T-helper 9 cell (primary cell): ENCODE measurements at regions not wholly inside any gene's neighbourhood (a gene's known extent, or its start where the extent isn't known, plus 50 kb on each side); places are given as distances from the start of the nearest gene placed in this dataset.

Experiments
- DNase-seq: peaks from one replicate; pipeline ENCODE4 v3.0.0-alpha.2; 2020

GRCh38 chr5:15082096-15082495 lies 210.5 kb upstream of the ANKH start:
- no peak for DNase-seq

DNA sequence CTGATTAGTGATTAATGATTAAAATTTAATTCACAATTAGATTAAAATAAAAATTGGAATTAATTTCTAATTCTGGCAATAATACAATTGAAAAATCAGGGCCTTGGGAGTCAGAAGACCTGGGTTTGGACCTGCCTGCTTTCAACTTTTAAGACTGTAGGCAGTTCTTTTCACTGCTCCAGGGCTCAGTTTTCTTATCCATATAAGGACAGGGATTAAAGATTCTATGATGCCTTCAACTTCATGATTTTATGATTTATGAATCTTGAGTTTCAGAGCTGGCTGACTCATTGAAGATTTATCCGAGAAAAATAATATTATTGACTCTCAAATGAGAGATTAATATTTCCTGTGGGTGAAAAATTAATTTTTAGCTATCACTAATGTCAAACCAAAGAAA lies 208.6 kb upstream of the ANKH start:
- no peak for DNase-seq

DNA sequence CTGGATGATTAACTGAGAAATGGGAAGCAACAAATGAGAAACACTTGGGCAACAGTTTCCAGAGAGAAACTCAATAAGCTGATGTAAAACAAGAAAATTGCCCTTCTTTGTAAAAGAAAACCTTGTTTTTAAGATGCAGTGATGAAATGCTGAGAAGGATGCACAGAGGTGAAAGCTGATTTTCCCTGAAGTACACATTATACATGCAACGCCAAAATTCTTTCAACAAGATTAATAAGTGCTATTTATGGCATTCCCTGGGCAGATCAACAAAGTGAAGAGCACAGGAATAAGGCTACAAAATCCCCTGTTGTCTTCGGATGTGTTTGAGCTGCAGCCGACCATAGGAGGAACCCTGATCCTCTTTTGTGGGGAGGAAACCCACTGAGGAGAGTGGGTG lies 208.0 kb upstream of the ANKH start:
- DNase-seq = no peak

DNA sequence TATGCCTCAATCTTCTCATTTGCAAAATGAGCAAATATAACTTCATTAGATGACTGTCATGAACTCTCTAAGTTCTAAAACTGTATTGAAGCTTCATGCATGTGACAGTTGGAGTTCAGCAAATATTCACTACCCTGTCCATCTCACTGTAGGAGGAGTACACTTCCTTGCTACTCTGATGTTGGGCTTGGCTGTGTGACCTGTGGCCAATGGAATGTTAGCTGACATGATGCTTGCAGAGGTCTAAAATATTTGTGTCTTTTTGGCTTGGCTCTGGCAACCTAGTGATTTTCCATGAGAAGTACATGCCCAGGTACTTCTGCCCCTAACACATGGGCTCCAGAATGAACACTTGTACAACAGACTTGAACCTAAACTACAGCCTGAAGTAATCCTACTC lies 203.1 kb upstream of the ANKH start:
- DNase-seq = no peak

DNA sequence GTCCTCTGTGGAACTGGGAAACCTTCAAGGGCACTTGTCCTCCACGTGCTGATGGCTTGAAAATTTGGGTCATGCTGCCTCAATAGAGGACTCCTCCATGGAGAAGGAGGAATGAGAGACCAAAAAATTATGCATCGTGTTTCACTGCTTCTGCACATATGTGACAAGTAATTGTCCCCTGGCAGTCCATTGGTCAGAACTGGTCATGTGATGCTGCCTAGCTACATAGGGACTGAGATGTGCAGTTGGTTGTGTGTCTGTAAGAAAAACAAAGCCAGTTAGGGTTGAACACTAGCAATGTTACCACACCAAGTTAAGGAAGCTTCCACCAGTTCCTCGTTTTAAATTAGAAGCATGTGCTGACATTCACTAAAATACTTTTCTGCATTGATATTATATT lies 201.9 kb upstream of the ANKH start:
- no peak for DNase-seq

DNA sequence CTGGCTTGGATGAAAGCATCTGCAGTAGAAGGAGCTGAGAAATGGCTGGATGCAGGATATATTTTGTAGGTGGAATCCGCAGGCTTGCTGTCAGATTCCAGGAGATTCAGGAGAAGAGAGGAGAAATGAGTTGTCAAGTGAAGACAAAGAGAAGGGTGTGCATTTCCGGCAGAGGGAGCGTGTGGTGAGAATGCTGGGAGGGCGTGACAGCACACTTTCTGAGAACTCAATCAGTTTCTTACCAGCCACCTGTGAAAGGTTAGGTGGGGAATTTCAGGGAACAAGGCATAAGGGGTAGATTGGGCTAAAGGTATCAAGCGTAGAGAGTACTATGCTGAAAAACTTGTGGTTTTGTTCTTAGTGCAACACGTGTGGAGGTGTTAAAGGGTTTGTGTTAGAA lies 199.3 kb upstream of the ANKH start:
- DNase-seq = no peak

GRCh38 chr5:15069407-15069905 lies 197.9 kb upstream of the ANKH start:
- DNase-seq = no peak

DNA sequence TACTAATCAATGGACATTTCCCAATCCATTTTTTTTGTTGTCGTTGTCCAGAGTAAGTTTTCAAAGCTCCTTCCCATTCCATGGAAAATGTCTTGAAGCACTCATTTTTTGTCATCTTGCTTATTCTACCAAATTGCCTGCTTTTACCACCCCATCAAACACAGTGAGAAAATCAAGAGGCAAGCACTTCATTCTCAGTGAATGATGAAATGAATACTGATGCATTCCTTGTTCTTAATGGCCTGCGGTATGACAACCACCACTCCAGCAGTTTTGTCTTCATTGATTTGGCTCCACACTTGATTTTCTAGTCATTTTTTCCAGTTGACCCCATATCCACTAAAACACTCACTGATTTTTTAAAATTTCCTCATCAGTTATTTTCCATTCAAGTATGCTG lies 193.5 kb upstream of the ANKH start:
- DNase-seq = no peak

DNA sequence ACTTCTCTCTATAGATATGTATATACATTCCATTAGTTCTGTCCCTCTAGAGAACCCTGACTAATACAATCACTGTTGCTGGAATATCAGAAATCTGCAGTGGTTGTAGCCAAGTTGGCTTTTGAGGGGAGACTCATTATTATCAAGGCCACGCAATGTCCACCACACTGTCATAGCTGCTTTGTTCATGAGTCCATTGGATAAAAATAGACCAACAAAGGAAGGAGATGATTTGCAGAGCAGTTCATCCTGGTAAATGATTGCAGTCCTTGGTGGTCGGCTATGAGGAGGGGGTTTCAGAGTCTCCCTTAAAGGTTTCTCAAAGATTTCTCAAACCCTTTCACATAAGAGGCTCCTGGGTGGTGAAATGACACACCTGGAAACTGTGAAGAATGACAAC lies 192.8 kb upstream of the ANKH start:
- no peak for DNase-seq

DNA sequence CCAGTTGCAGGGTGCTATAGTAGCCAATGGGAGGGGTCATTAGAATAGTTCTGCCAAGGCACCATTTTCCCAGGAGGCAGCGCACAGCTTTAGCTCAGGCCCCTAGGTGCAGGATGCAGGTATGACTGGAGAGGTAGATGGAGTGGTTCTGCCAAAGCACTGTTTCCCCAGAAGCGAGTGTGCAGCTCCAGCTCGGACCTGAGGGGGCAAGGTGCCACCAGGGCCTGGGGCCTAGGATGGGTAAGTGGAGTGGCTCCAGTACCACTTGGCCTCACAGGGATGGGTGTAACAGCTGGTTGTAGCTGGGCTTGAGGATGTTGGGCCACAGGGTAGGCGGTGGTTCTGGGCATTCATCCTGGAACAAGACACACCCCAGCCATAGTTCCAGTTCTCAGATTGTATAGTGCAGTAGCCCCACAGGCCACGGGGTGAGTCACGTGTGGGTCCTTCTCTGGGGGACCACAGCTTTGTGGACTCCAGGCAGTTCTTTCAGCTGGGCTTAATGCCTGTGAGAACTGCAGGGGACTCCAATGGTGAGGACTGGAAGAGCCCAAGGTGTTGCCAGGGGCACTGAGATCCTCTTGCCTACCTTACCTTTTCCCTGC lies 185.5 kb upstream of the ANKH start:
- DNase-seq = no peak

- DNase-seq = no peak
These were observed 172.9 kb upstream of the ANKH start for GRCh38 chr5:15044521-15044920.

DNA sequence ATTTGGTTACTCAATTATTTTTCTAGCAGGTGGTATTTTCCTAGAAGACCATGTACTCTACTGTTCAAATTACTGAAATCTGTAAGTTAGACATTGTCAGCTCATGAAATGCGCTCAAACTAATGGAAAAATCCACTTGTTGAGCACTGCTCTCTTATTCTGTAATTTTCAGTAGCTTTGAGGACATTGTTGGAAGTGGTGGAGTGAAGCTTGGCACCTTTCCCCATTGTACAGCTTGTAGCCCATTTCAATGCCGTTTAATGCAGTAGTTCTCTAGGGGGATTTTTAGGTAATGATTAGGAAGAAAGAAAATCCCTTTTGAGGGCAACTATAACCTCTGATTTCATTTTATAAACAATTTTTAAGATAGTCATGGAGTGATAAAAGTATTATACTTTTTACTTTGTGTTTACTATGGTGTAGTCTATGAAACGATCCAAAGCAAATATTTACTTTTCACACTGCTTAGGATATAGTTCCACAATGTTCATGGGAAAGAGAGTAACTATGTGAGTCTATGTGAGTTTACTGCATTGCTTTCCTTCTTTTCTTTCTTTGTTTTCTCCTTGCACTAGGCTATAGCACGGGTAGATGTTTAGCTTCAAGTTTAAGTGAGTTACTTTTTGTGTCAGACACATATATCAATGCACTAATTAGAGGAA lies 165.8 kb upstream of the ANKH start:
- DNase-seq = no peak

- no peak for DNase-seq
These were observed 162.8 kb upstream of the ANKH start for GRCh38 chr5:15034379-15034778.

DNA sequence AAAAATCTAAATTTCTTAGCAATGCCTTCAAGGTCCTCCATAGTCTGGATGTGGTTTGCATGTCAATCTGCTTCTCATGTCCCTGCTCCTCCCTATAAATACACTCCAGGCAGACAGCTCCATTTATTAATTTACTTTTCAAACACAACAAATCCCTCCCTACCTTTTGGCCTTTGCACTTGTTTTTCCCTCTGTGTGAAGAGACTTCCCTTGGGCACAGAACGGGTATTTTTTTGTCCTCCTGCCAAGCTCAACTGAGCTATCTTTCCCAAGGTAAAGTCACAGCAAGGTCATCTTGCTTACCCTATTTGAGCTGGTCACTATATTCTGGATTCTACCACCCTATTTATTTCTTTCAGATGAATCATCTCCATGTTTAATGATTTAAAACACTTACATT lies 159.6 kb upstream of the ANKH start:
- DNase-seq = no peak

- no peak for DNase-seq
These were observed 156.2 kb upstream of the ANKH start for GRCh38 chr5:15027764-15028163.

GRCh38 chr5:15026944-15027343 lies 155.4 kb upstream of the ANKH start:
- no peak for DNase-seq

DNA sequence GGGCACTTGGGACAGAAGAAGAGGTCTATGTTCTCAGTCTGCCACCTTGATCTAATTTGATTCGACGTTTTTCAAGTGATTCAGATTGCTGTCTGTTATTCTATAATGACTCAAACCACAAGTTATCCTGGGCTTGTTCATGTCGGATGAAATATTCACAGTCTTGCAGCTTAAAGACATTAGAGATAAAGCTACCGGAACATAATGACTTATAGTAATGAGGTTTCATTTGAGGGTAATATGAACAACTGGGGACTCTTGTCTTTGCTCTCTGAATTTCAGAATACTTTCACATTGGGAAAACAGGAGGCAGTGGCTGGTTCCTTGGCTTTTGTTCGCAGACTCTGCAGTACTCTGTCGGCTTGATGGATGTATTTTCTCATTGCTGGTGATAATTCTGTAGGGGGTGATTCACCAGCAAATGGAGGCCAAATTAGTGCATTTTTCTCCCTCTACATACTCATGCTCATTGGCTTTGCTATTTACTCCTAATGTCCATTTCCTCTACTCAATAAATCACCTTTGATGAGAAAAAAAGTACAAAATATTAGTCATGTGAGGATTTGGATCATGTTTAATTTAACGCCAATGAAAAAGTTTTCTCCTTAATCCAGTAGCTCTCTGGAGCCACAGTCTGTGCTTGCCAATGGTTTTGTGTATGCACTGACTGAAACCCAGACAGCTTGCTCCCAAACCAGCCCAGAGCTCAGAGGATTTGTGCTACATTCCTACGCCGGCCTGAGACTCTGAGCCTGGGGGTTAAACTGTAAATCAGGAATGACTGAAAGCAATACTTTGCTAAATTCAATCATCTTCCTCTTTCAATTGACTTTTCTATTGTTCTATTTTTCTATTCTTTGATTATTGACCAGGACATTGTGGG lies 154.7 kb upstream of the ANKH start:
- DNase-seq = no peak

DNA sequence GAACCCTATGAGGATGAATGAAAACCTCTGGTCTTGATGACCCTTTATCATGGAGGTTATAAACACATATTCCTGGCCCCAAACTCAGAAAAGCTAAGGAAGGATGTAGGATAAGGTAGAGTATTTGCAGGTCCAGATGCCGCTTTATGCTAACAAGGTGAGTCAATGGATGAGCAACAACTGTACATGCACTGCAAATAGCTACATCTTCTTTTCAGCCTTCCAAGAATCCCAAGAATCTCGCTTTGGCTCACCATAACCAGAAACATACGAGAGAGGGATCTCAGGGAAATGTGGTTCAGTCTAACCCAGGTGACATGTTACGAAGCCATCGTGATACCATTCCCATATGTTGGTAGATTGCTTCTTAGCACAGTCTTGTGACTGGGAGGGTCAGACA lies 152.3 kb upstream of the ANKH start:
- no peak for DNase-seq

GRCh38 chr5:15023266-15023665 lies 151.7 kb upstream of the ANKH start:
- DNase-seq = no peak

- DNase-seq = no peak
These were observed 149.9 kb upstream of the ANKH start for GRCh38 chr5:15021266-15022046.

DNA sequence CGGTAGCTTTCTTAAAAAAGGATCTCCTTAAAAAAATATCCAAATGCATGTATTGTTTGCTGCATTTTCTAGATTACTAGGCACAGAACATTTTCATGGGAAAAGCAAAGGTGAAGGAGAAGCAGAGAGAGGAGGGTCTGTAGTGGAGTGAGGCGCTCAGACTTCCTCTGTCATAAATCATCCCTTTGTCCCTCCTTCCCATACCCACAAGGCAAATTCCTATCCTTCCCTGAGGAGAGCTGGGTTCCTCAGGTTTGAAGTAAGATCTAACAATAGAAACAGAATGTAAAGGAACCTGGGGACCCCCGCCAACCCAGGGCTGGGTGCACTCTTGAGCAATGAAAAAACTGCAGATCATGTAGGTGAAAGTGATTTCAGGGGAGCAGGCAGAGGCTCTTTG lies 149.2 kb upstream of the ANKH start:
- DNase-seq = no peak

DNA sequence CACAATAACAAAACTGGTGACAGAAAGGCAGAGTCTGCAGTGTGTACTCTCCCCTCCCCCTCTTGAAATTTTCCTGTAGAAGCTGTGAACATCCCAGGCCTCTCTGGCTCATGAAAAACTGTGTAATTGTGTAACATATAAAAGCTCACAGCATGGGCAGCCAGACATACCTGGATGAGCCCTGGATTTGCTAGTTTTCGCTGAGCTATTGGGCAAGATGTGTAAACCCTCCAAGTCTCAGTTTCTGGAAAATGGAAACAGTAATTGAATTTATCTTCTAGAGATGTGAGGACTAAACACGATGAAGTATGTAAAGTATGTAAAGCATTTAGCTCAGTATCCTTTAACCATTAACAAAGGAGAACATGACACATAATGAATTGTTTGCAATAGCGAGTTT lies 143.2 kb upstream of the ANKH start:
- DNase-seq = no peak
